HEK293 (cell line): ENCODE measurements at regions not wholly inside any gene's neighbourhood (a gene's known extent, or its start where the extent isn't known, plus 50 kb on each side); places are given as distances from the start of the nearest gene placed in this dataset.

Source experiments
- CTCF ChIA-PET: fragments of 350-600 bp; formaldehyde crosslinking; extraction: SDS; loops from one replicate; lab custom pipeline; 2021; ENCODE audit warnings: antibody characterized with exemption; lab: Yijun Ruan, JAX
- POLR2A ChIA-PET: fragments of 300-600 bp; formaldehyde crosslinking; extraction: SDS; loops from one replicate; lab custom pipeline; 2020; ENCODE audit warnings: antibody characterized with exemption, inconsistent platforms; lab: Yijun Ruan, JAX
- H3K27ac ChIP-seq: fragments of 200-500 bp; sonication (Bioruptor generic); 2 replicates; pipeline ENCODE4 v1.5.1; 2014; ENCODE audit warnings: low read depth, low read length, control low read depth, inconsistent platforms; ENCODE audit errors: extremely low read depth
- H3K36me3 ChIP-seq, 2 experiments: fragments of 200-500 bp in 1 of 2; sonication (Bioruptor generic) in 1 of 2; 1 replicate in 1 of 2; 2 replicates in 1 of 2; pipeline ENCODE4 v1.5.1; 2014 to 2017; ENCODE audit warnings: inconsistent platforms in 2 of 2, low read length in 2 of 2; ENCODE audit not compliant: control insufficient read depth in 2 of 2, insufficient read depth in 1 of 2
- H3K4me1 ChIP-seq: fragments of 200-500 bp; sonication (Bioruptor generic); 2 replicates; pipeline ENCODE4 v1.5.1; 2014; ENCODE audit warnings: mild to moderate bottlenecking, low read length, inconsistent platforms; ENCODE audit not compliant: control insufficient read depth, insufficient read depth
- H3K4me3 ChIP-seq: 2 replicates; pipeline ENCODE4 v1.5.1; 2011; ENCODE audit warnings: low read depth, mild to moderate bottlenecking, control low read depth, low read length, moderate library complexity
- H3K9me3 ChIP-seq: fragments of 200-500 bp; sonication (Bioruptor generic); 2 replicates; pipeline ENCODE4 v1.5.1; 2014; ENCODE audit warnings: low read depth, low read length, inconsistent platforms; ENCODE audit not compliant: control insufficient read depth, insufficient read depth
- SCRT2 ChIP-seq: fragments of 450-650 bp; formaldehyde crosslinking; IDR thresholded peaks from 2 replicates; pipeline ENCODE4 v1.5.1; 2016; ENCODE audit warnings: missing biosample characterization, missing genetic modification characterization
- SP7 ChIP-seq: fragments of 450-650 bp; formaldehyde crosslinking; IDR thresholded peaks from 2 replicates; pipeline ENCODE4 v1.5.1; 2016; ENCODE audit warnings: missing biosample characterization, missing genetic modification characterization
- YY2 ChIP-seq: fragments of 450-650 bp; formaldehyde crosslinking; IDR thresholded peaks from 2 replicates; pipeline ENCODE4 v1.5.1; 2016; ENCODE audit warnings: missing biosample characterization, missing genetic modification characterization
- ZBTB20 ChIP-seq: fragments of 450-650 bp; formaldehyde crosslinking; IDR thresholded peaks from 2 replicates; pipeline ENCODE4 v1.5.1; 2016; ENCODE audit warnings: missing biosample characterization, missing genetic modification characterization
- ZFP3 ChIP-seq: fragments of 450-650 bp; formaldehyde crosslinking; IDR thresholded peaks from 2 replicates; pipeline ENCODE4 v1.5.1; 2016; ENCODE audit warnings: low read depth, missing biosample characterization, missing genetic modification characterization
- ZIC2 ChIP-seq: fragments of 450-650 bp; formaldehyde crosslinking; IDR thresholded peaks from 2 replicates; pipeline ENCODE4 v1.5.1; 2016; ENCODE audit warnings: missing biosample characterization, missing genetic modification characterization
- ZNF10 ChIP-seq: fragments of 450-650 bp; formaldehyde crosslinking; IDR thresholded peaks from 2 replicates; pipeline ENCODE4 v1.5.1; 2017; ENCODE audit warnings: missing biosample characterization, missing genetic modification characterization
- ZNF19 ChIP-seq: fragments of 450-650 bp; formaldehyde crosslinking; IDR thresholded peaks from 2 replicates; pipeline ENCODE4; 2016; ENCODE audit warnings: missing biosample characterization, missing genetic modification characterization, low read depth
- ZNF366 ChIP-seq: fragments of 450-650 bp; formaldehyde crosslinking; conservative IDR thresholded peaks from 2 replicates; pipeline ENCODE4 v1.5.1; 2016; ENCODE audit warnings: missing biosample characterization, missing genetic modification characterization
- ZNF404 ChIP-seq: fragments of 450-650 bp; formaldehyde crosslinking; IDR thresholded peaks from 2 replicates; pipeline ENCODE4 v1.5.1; 2017; ENCODE audit warnings: missing biosample characterization, missing genetic modification characterization
- ZNF416 ChIP-seq: fragments of 450-650 bp; formaldehyde crosslinking; IDR thresholded peaks from 2 replicates; pipeline ENCODE4 v1.5.1; 2016; ENCODE audit warnings: missing biosample characterization, missing genetic modification characterization
- ZNF433 ChIP-seq: fragments of 450-650 bp; formaldehyde crosslinking; IDR thresholded peaks from 2 replicates; pipeline ENCODE4 v1.5.1; 2016; ENCODE audit warnings: missing biosample characterization, missing genetic modification characterization, low read depth
- ZNF561 ChIP-seq: fragments of 450-650 bp; IDR thresholded peaks from 2 replicates; pipeline ENCODE4 v1.5.1; 2018; ENCODE audit warnings: missing biosample characterization, missing genetic modification characterization, borderline replicate concordance
- ZNF624 ChIP-seq: fragments of 450-650 bp; formaldehyde crosslinking; IDR thresholded peaks from 2 replicates; pipeline ENCODE4 v1.5.1; 2017; ENCODE audit warnings: missing biosample characterization, missing genetic modification characterization
- ZNF701 ChIP-seq: fragments of 450-650 bp; formaldehyde crosslinking; IDR thresholded peaks from 2 replicates; pipeline ENCODE4 v1.5.1; 2016; ENCODE audit warnings: missing biosample characterization, missing genetic modification characterization
- ZSCAN16 ChIP-seq: fragments of 450-650 bp; formaldehyde crosslinking; IDR thresholded peaks from 2 replicates; pipeline ENCODE4 v1.5.1; 2016; ENCODE audit warnings: missing biosample characterization, missing genetic modification characterization
- TF ChIP-seq, protein P1 (sequence below): fragments of 450-650 bp; formaldehyde crosslinking; IDR thresholded peaks from 2 replicates; pipeline ENCODE4 v1.5.1; 2017; ENCODE audit warnings: missing biosample characterization, mild to moderate bottlenecking, missing genetic modification characterization, moderate library complexity
- TF ChIP-seq, protein P2 (sequence below): fragments of 450-650 bp; formaldehyde crosslinking; IDR thresholded peaks from 2 replicates; pipeline ENCODE4 v1.5.1; 2016; ENCODE audit warnings: missing biosample characterization, missing genetic modification characterization
- TF ChIP-seq, protein P3 (sequence below): fragments of 450-650 bp; formaldehyde crosslinking; IDR thresholded peaks from 2 replicates; pipeline ENCODE4 v1.5.0; 2017; ENCODE audit warnings: missing biosample characterization, missing genetic modification characterization, borderline replicate concordance
- TF ChIP-seq, protein P4 (sequence below): fragments of 450-650 bp; formaldehyde crosslinking; IDR thresholded peaks from 2 replicates; pipeline ENCODE4 v1.5.1; 2016; ENCODE audit warnings: missing biosample characterization, missing genetic modification characterization
- TF ChIP-seq, protein P5 (sequence below): IDR thresholded peaks from 2 replicates; pipeline ENCODE4 v1.6.1; 2011; ENCODE audit warnings: mild to moderate bottlenecking, low read depth, low read length, borderline replicate concordance
- TF ChIP-seq, protein P6 (sequence below): fragments of 450-650 bp; formaldehyde crosslinking; IDR thresholded peaks from 2 replicates; pipeline ENCODE4 v1.5.1; 2016; ENCODE audit warnings: missing biosample characterization, missing genetic modification characterization
- TF ChIP-seq, protein P7 (sequence below): fragments of 450-650 bp; formaldehyde crosslinking; IDR thresholded peaks from 2 replicates; pipeline ENCODE4 v1.5.1; 2016; ENCODE audit warnings: missing biosample characterization, missing genetic modification characterization

DNA sequence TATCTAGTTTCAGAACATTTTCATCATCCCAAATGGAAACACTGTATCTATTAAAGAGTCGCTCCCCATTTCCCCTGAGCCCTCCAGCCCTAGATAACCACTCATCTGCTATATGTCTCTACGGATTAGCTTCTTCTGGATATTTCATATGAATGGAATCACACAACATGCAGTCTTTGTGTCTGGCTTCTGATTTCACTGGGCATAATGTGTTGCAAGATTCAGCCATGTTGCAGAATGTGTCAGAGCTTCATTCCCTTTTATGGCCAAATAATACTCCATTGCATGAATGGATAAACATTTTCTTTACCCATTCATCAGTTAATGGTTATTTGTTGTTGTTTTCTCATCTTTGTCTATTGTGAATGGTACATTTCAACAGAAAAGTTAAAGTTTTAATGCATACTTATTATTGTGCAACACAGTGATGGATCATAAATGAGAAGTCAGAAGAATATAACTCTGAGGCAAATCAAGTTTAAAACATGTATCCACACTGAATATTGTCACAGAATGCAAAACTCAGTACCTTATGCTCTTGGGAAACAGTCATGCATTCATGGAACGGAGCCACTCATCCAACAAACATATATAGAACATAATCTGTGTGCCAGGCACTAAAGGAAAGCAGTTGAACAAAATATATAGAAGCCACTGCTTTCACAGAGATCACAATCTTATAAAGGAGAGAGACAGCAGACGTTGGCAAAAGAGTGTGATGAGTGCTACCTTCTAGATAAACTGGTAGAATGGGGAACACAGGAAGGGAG, 57.8 kb upstream of the MAGEA4 start:
- ChIA-PET POLR2A (no interaction called here), CTCF (interaction anchor here (0.9 kb wide), 1 partner anchor 29 kb away, joined by 4 read pairs; no protein-coding TSS in a partner anchor)
- no peaks in the 10 kb centered on the region for H3K36me3 ChIP-seq
- no peak overlapping the region for H3K27ac ChIP-seq
- no peak overlapping the region for H3K4me3 ChIP-seq
- TF ChIP-seq, protein P1, sequence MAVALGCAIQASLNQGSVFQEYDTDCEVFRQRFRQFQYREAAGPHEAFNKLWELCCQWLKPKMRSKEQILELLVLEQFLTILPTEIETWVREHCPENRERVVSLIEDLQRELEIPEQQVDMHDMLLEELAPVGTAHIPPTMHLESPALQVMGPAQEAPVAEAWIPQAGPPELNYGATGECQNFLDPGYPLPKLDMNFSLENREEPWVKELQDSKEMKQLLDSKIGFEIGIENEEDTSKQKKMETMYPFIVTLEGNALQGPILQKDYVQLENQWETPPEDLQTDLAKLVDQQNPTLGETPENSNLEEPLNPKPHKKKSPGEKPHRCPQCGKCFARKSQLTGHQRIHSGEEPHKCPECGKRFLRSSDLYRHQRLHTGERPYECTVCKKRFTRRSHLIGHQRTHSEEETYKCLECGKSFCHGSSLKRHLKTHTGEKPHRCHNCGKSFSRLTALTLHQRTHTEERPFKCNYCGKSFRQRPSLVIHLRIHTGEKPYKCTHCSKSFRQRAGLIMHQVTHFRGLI, result no peak
- TF ChIP-seq ZBTB20 (tag by site-specific recombination) (no peak), ZSCAN16 (tag by site-specific recombination) (no peak), ZIC2 (tag by site-specific recombination) (no peak), ZNF561 (tag by site-specific recombination) (no peak), SCRT2 (tag by site-specific recombination) (no peak), ZNF416 (tag by site-specific recombination) (no peak), ZNF433 (tag by site-specific recombination) (no peak), ZFP3 (tag by site-specific recombination) (no peak)
- TF ChIP-seq, protein P2, sequence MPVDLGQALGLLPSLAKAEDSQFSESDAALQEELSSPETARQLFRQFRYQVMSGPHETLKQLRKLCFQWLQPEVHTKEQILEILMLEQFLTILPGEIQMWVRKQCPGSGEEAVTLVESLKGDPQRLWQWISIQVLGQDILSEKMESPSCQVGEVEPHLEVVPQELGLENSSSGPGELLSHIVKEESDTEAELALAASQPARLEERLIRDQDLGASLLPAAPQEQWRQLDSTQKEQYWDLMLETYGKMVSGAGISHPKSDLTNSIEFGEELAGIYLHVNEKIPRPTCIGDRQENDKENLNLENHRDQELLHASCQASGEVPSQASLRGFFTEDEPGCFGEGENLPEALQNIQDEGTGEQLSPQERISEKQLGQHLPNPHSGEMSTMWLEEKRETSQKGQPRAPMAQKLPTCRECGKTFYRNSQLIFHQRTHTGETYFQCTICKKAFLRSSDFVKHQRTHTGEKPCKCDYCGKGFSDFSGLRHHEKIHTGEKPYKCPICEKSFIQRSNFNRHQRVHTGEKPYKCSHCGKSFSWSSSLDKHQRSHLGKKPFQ, result no peak
- TF ChIP-seq, protein P3, sequence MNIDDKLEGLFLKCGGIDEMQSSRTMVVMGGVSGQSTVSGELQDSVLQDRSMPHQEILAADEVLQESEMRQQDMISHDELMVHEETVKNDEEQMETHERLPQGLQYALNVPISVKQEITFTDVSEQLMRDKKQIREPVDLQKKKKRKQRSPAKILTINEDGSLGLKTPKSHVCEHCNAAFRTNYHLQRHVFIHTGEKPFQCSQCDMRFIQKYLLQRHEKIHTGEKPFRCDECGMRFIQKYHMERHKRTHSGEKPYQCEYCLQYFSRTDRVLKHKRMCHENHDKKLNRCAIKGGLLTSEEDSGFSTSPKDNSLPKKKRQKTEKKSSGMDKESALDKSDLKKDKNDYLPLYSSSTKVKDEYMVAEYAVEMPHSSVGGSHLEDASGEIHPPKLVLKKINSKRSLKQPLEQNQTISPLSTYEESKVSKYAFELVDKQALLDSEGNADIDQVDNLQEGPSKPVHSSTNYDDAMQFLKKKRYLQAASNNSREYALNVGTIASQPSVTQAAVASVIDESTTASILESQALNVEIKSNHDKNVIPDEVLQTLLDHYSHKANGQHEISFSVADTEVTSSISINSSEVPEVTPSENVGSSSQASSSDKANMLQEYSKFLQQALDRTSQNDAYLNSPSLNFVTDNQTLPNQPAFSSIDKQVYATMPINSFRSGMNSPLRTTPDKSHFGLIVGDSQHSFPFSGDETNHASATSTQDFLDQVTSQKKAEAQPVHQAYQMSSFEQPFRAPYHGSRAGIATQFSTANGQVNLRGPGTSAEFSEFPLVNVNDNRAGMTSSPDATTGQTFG (tag by site-specific recombination), result no peak
- TF ChIP-seq, protein P4, sequence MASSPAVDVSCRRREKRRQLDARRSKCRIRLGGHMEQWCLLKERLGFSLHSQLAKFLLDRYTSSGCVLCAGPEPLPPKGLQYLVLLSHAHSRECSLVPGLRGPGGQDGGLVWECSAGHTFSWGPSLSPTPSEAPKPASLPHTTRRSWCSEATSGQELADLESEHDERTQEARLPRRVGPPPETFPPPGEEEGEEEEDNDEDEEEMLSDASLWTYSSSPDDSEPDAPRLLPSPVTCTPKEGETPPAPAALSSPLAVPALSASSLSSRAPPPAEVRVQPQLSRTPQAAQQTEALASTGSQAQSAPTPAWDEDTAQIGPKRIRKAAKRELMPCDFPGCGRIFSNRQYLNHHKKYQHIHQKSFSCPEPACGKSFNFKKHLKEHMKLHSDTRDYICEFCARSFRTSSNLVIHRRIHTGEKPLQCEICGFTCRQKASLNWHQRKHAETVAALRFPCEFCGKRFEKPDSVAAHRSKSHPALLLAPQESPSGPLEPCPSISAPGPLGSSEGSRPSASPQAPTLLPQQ (tag by site-specific recombination), result no peak
- TF ChIP-seq, protein P5, sequence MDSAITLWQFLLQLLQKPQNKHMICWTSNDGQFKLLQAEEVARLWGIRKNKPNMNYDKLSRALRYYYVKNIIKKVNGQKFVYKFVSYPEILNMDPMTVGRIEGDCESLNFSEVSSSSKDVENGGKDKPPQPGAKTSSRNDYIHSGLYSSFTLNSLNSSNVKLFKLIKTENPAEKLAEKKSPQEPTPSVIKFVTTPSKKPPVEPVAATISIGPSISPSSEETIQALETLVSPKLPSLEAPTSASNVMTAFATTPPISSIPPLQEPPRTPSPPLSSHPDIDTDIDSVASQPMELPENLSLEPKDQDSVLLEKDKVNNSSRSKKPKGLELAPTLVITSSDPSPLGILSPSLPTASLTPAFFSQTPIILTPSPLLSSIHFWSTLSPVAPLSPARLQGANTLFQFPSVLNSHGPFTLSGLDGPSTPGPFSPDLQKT, result no peak
- H3K9me3 ChIP-seq, result no peaks in the 10 kb centered on the region
- no peaks in the 10 kb centered on the region for H3K4me1 ChIP-seq

DNA sequence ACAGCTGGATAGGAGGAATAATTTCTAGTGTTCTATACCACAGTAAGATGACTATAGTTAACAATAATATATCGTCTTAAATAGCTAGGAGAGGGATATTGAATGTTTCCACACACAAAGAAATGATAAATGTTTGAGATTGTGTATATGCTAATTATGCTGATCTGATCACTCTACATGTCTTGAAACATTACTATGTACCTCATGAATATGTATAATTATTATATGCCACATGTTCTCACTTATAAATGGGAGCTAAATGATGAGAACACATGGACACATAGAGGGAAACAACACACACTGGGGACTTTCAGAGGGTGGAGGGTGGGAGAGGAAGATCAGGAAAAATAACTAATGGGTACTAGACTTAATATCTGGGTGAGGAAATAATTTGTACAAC, 53.2 kb upstream of the MAGEA4 start:
- Histone ChIP-seq H3K27ac (no peak overlapping the region), H3K4me1 (no peaks in the 10 kb centered on the region), H3K4me3 (no peak overlapping the region), H3K36me3 (no peaks in the 10 kb centered on the region), H3K9me3 (no peaks in the 10 kb centered on the region)
- ChIA-PET CTCF (no interaction called here), POLR2A (interaction anchor here (0.6 kb wide), 1 partner anchor 14 kb away, joined by 3 read pairs; no protein-coding TSS in a partner anchor)
- TF ChIP-seq, protein P6, sequence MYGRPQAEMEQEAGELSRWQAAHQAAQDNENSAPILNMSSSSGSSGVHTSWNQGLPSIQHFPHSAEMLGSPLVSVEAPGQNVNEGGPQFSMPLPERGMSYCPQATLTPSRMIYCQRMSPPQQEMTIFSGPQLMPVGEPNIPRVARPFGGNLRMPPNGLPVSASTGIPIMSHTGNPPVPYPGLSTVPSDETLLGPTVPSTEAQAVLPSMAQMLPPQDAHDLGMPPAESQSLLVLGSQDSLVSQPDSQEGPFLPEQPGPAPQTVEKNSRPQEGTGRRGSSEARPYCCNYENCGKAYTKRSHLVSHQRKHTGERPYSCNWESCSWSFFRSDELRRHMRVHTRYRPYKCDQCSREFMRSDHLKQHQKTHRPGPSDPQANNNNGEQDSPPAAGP (tag by site-specific recombination), result no peak
- TF ChIP-seq ZNF701 (tag by site-specific recombination) (no peak), ZNF404 (tag by site-specific recombination) (no peak), ZNF624 (no peak), ZNF416 (tag by site-specific recombination) (no peak), SP7 (tag by site-specific recombination) (no peak), ZNF10 (tag by site-specific recombination) (no peak), YY2 (tag by site-specific recombination) (no peak), ZNF19 (no peak), ZNF366 (tag by site-specific recombination) (no peak)
- TF ChIP-seq, protein P7, sequence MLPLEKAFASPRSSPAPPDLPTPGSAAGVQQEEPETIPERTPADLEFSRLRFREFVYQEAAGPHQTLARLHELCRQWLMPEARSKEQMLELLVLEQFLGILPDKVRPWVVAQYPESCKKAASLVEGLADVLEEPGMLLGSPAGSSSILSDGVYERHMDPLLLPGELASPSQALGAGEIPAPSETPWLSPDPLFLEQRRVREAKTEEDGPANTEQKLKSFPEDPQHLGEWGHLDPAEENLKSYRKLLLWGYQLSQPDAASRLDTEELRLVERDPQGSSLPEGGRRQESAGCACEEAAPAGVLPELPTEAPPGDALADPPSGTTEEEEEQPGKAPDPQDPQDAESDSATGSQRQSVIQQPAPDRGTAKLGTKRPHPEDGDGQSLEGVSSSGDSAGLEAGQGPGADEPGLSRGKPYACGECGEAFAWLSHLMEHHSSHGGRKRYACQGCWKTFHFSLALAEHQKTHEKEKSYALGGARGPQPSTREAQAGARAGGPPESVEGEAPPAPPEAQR (tag by site-specific recombination), result no peak
